GM23248 (cell line): ENCODE measurements at regions not wholly inside any gene's neighbourhood (a gene's known extent, or its start where the extent isn't known, plus 50 kb on each side); places are given as distances from the start of the nearest gene placed in this dataset.

ENCODE experiments used
- DNase-seq: peaks from one replicate; pipeline ENCODE4 v3.0.0-alpha.2; 2015
- H2AFZ ChIP-seq: fragments of 200-600 bp; sonication (generic); 2 replicates; pipeline ENCODE4 v1.6.1; 2016; ENCODE audit warnings: antibody characterized with exemption
- H3F3A ChIP-seq: fragments of 200-600 bp; sonication (generic); 2 replicates; pipeline ENCODE4 v1.6.1; 2016; ENCODE audit warnings: mild to moderate bottlenecking, antibody characterized with exemption, mixed run types; ENCODE audit not compliant: insufficient read depth
- H3K27ac ChIP-seq: fragments of 200-600 bp; sonication (generic); 2 replicates; pipeline ENCODE4 v1.5.1; 2016; ENCODE audit warnings: mild to moderate bottlenecking
- H3K27me3 ChIP-seq: fragments of 200-600 bp; sonication (generic); replicated peaks from 2 replicates; pipeline ENCODE4 v1.6.1; 2016; ENCODE audit warnings: mild to moderate bottlenecking; ENCODE audit not compliant: insufficient read depth
- H3K36me3 ChIP-seq: fragments of 200-600 bp; sonication (generic); 2 replicates; pipeline ENCODE4 v1.6.1; 2016; ENCODE audit warnings: low read depth, mild to moderate bottlenecking
- H3K4me1 ChIP-seq: fragments of 200-600 bp; sonication (generic); 2 replicates; pipeline ENCODE4 v1.6.1; 2016; ENCODE audit warnings: mild to moderate bottlenecking; ENCODE audit not compliant: insufficient read depth
- H3K4me2 ChIP-seq: fragments of 200-600 bp; sonication (generic); one replicate; pipeline ENCODE4 v1.6.1; 2016; ENCODE audit warnings: mild to moderate bottlenecking; ENCODE audit not compliant: unreplicated experiment
- H3K4me3 ChIP-seq: fragments of 200-600 bp; sonication (generic); 2 replicates; pipeline ENCODE4 v1.5.1; 2016; ENCODE audit warnings: mild to moderate bottlenecking
- H3K79me2 ChIP-seq: fragments of 200-600 bp; sonication (generic); 2 replicates; pipeline ENCODE4 v1.6.1; 2016; ENCODE audit warnings: mild to moderate bottlenecking; ENCODE audit not compliant: insufficient read depth
- H3K9ac ChIP-seq: fragments of 200-600 bp; sonication (generic); 2 replicates; pipeline ENCODE4 v1.6.1; 2016; ENCODE audit warnings: mild to moderate bottlenecking
- H3K9me2 ChIP-seq: fragments of 200-600 bp; sonication (generic); 2 replicates; pipeline ENCODE4 v1.6.1; 2016; ENCODE audit warnings: mixed run types, mild to moderate bottlenecking, moderate library complexity; ENCODE audit not compliant: insufficient read depth
- H3K9me3 ChIP-seq: fragments of 200-600 bp; sonication (generic); one replicate; pipeline ENCODE4 v1.6.1; 2017; ENCODE audit warnings: low read depth
- H4K20me1 ChIP-seq: fragments of 200-600 bp; sonication (generic); 2 replicates; pipeline ENCODE4 v1.6.0; 2016; ENCODE audit not compliant: insufficient read depth
- EZH2 ChIP-seq: fragments of 200-600 bp; sonication (generic); IDR thresholded peaks from 2 replicates; pipeline ENCODE4 v1.6.1; 2018; ENCODE audit warnings: antibody characterized with exemption, mild to moderate bottlenecking; ENCODE audit not compliant: insufficient read depth, poor library complexity, severe bottlenecking
- EZH2phosphoT487 ChIP-seq: fragments of 200-600 bp; sonication (generic); IDR thresholded peaks from 2 replicates; pipeline ENCODE4 v1.6.1; 2018; ENCODE audit warnings: antibody characterized with exemption, moderate library complexity, mild to moderate bottlenecking, low read depth; ENCODE audit not compliant: insufficient read depth
- WGBS, 2 experiments: methylation state at CpG; one replicate each; pipeline ENCODE4 v1.1.6; 2015 to 2017; ENCODE audit warnings: low lambda C conversion rate in 2 of 2, low coverage in 1 of 2; ENCODE audit errors: missing lambda C conversion rate in 2 of 2; 5-methylcytosine and 5-hydroxymethylcytosine counted together
- in situ Hi-C: fragments of 300-500 bp; cut with MboI; formaldehyde crosslinking; loops from 2 replicates; pipeline ENCODE4 v1.15.0; 2020

GRCh38 chr2:10221976-10222870, 80.5 kb upstream of the HPCAL1 start:
- H4K20me1 ChIP-seq, result no peaks in the 10 kb centered on the region
- H3F3A ChIP-seq, result no peaks in the 10 kb centered on the region
- no peak for DNase-seq
- H3K79me2 ChIP-seq, result no peaks in the 10 kb centered on the region
- no peak for TF ChIP-seq EZH2
- TF ChIP-seq EZH2phosphoT487, result no peak
- no peaks in the 10 kb centered on the region for H3K36me3 ChIP-seq
- in situ Hi-C loops, result no loop called here
- H3K4me3 ChIP-seq, result no peak overlapping the region
- no peak overlapping the region for H3K27ac ChIP-seq
- 80 to 81% methylated on average over 19 of the region's 19 CpGs for WGBS, 2 experiments
- H2AFZ ChIP-seq, result no peak overlapping the region
- no peak overlapping the region for H3K4me2 ChIP-seq
- no peaks in the 10 kb centered on the region for H3K27me3 ChIP-seq
- no peak overlapping the region for H3K9ac ChIP-seq
- 0 out of 2 replicates have a peak, but pooled peaks cover 11% of the 10 kb centered on the region for H3K4me1 ChIP-seq
- no peaks in the 10 kb centered on the region for H3K9me3 ChIP-seq
- no peaks in the 10 kb centered on the region for H3K9me2 ChIP-seq

GRCh38 chr2:10223471-10223870, 79.2 kb upstream of the HPCAL1 start:
- no peaks in the 10 kb centered on the region for H3K27me3 ChIP-seq
- no peaks in the 10 kb centered on the region for H3K9me3 ChIP-seq
- no peaks in the 10 kb centered on the region for H3K9me2 ChIP-seq
- no peaks in the 10 kb centered on the region for H4K20me1 ChIP-seq
- in situ Hi-C loops, result no loop called here
- DNase-seq, result no peak
- H3K79me2 ChIP-seq, result no peaks in the 10 kb centered on the region
- H2AFZ ChIP-seq, result no peak overlapping the region
- no peak overlapping the region for H3K4me3 ChIP-seq
- no peaks in the 10 kb centered on the region for H3K36me3 ChIP-seq
- no peak overlapping the region for H3K4me2 ChIP-seq
- 73 to 76% methylated on average over 9 of the region's 9 CpGs for WGBS, 2 experiments
- TF ChIP-seq EZH2phosphoT487, result no peak
- TF ChIP-seq EZH2, result no peak
- H3F3A ChIP-seq, result no peaks in the 10 kb centered on the region
- 0 out of 2 replicates have a peak, but pooled peaks cover 11% of the 10 kb centered on the region for H3K4me1 ChIP-seq
- H3K9ac ChIP-seq, result no peak overlapping the region
- no peak overlapping the region for H3K27ac ChIP-seq

- no peaks in the 10 kb centered on the region for H3K79me2 ChIP-seq
- H4K20me1 ChIP-seq, result no peaks in the 10 kb centered on the region
- H3K9me2 ChIP-seq, result no peaks in the 10 kb centered on the region
- TF ChIP-seq EZH2phosphoT487 (no peak), EZH2 (no peak)
- 0 out of 2 replicates have a peak, but pooled peaks cover 11% of the 10 kb centered on the region for H3K4me1 ChIP-seq
- in situ Hi-C loops, result no loop called here
- no peak overlapping the region for H2AFZ ChIP-seq
- H3K4me2 ChIP-seq, result no peak overlapping the region
- no peak overlapping the region for H3K27ac ChIP-seq
- H3K9me3 ChIP-seq, result no peaks in the 10 kb centered on the region
- no peaks in the 10 kb centered on the region for H3K27me3 ChIP-seq
- no peaks in the 10 kb centered on the region for H3F3A ChIP-seq
- no peak overlapping the region for H3K4me3 ChIP-seq
- no peak overlapping the region for H3K9ac ChIP-seq
- no peaks in the 10 kb centered on the region for H3K36me3 ChIP-seq
- 80 to 85% methylated on average over 14 to 16 of the region's 16 CpGs for WGBS, 2 experiments
- no peak for DNase-seq
These were observed 78.6 kb upstream of the HPCAL1 start for GRCh38 chr2:10223932-10224720.

GRCh38 chr2:10224734-10225133, 78.0 kb upstream of the HPCAL1 start:
- Histone ChIP-seq H4K20me1 (no peaks in the 10 kb centered on the region), H3K9me2 (no peaks in the 10 kb centered on the region), H2AFZ (no peak overlapping the region), H3K4me2 (no peak overlapping the region), H3K9ac (no peak overlapping the region), H3F3A (no peaks in the 10 kb centered on the region), H3K79me2 (no peaks in the 10 kb centered on the region), H3K4me1 (0 out of 2 replicates have a peak, but pooled peaks cover 11% of the 10 kb centered on the region), H3K27ac (no peak overlapping the region), H3K36me3 (no peaks in the 10 kb centered on the region), H3K9me3 (no peaks in the 10 kb centered on the region), H3K4me3 (no peak overlapping the region), H3K27me3 (no peaks in the 10 kb centered on the region)
- DNase-seq, result no peak
- 89 to 93% methylated on average over 7 of the region's 7 CpGs for WGBS, 2 experiments
- TF ChIP-seq EZH2phosphoT487 (no peak), EZH2 (no peak)
- in situ Hi-C loops, result no loop called here
